ENCODE measurements at regions not wholly inside any gene's neighbourhood (a gene's known extent, or its start where the extent isn't known, plus 50 kb on each side); places are given as distances from the start of the nearest gene placed in this dataset.

- H3K36me3 ChIP-seq (ENCODE audit: control insufficient read depth, insufficient read depth, low read length) = no peaks in the 10 kb centered on the region
- no TSS peak for BruUV-seq (replicated peaks)
- H3K4me3 ChIP-seq (ENCODE audit: low read depth in 2 of 2, low read length in 2 of 2) = no peak overlapping the region
- in situ Hi-C loops (cut with HindIII; ENCODE audit: low pct_unique_long_range_greater_than_20kb, low sequenced_read_pairs) (no loop called here), intact Hi-C loops (cut with micrococcal nuclease; ENCODE audit: unreplicated experiment) (no loop called here)
- no peak overlapping the region for H3K27ac ChIP-seq (ENCODE audit: low read length)
- no peaks in the 10 kb centered on the region for H3K4me1 ChIP-seq (ENCODE audit: control insufficient read depth, insufficient read depth, low read length)
- H3K27me3 ChIP-seq (ENCODE audit: control insufficient read depth, insufficient read depth, low read length) = no peaks in the 10 kb centered on the region
- no peak for ATAC-seq
- DNase-seq (ENCODE audit: low read depth, low spot score) = no peak
- POLR2A ChIA-PET = no interaction called here
- CTCF ChIA-PET = no interaction called here
- H3K9me3 ChIP-seq (ENCODE audit: control insufficient read depth, insufficient read depth, low read depth, low read length) = no peaks in the 10 kb centered on the region
- TF ChIP-seq, protein P1, sequence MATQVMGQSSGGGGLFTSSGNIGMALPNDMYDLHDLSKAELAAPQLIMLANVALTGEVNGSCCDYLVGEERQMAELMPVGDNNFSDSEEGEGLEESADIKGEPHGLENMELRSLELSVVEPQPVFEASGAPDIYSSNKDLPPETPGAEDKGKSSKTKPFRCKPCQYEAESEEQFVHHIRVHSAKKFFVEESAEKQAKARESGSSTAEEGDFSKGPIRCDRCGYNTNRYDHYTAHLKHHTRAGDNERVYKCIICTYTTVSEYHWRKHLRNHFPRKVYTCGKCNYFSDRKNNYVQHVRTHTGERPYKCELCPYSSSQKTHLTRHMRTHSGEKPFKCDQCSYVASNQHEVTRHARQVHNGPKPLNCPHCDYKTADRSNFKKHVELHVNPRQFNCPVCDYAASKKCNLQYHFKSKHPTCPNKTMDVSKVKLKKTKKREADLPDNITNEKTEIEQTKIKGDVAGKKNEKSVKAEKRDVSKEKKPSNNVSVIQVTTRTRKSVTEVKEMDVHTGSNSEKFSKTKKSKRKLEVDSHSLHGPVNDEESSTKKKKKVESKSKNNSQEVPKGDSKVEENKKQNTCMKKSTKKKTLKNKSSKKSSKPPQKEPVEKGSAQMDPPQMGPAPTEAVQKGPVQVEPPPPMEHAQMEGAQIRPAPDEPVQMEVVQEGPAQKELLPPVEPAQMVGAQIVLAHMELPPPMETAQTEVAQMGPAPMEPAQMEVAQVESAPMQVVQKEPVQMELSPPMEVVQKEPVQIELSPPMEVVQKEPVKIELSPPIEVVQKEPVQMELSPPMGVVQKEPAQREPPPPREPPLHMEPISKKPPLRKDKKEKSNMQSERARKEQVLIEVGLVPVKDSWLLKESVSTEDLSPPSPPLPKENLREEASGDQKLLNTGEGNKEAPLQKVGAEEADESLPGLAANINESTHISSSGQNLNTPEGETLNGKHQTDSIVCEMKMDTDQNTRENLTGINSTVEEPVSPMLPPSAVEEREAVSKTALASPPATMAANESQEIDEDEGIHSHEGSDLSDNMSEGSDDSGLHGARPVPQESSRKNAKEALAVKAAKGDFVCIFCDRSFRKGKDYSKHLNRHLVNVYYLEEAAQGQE (IDR thresholded peaks at IDR 0.05; ENCODE audit: insufficient read depth in 1 of 2, low read depth in 2 of 2, low read length in 1 of 2) = no peak
- TF ChIP-seq SIN3A (IDR thresholded peaks at IDR 0.05; ENCODE audit: borderline replicate concordance, insufficient read depth, low read depth, low read length) (no peak), POLR2AphosphoS5 (IDR thresholded peaks at IDR 0.05; ENCODE audit: low read depth, low read length) (no peak)
- TF ChIP-seq, protein P2, sequence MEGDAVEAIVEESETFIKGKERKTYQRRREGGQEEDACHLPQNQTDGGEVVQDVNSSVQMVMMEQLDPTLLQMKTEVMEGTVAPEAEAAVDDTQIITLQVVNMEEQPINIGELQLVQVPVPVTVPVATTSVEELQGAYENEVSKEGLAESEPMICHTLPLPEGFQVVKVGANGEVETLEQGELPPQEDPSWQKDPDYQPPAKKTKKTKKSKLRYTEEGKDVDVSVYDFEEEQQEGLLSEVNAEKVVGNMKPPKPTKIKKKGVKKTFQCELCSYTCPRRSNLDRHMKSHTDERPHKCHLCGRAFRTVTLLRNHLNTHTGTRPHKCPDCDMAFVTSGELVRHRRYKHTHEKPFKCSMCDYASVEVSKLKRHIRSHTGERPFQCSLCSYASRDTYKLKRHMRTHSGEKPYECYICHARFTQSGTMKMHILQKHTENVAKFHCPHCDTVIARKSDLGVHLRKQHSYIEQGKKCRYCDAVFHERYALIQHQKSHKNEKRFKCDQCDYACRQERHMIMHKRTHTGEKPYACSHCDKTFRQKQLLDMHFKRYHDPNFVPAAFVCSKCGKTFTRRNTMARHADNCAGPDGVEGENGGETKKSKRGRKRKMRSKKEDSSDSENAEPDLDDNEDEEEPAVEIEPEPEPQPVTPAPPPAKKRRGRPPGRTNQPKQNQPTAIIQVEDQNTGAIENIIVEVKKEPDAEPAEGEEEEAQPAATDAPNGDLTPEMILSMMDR (IDR thresholded peaks at IDR 0.05) = no peak
Observed at GRCh38 chr3:80807577-80807976, 953.9 kb downstream of the GBE1 start.

- Histone ChIP-seq H3K27me3 (ENCODE audit: control insufficient read depth, insufficient read depth, low read length) (no peaks in the 10 kb centered on the region), H3K4me3 (ENCODE audit: low read depth in 2 of 2, low read length in 2 of 2) (no peak overlapping the region), H3K27ac (ENCODE audit: low read length) (no peak overlapping the region), H3K9me3 (ENCODE audit: control insufficient read depth, insufficient read depth, low read depth, low read length) (no peaks in the 10 kb centered on the region), H3K4me1 (ENCODE audit: control insufficient read depth, insufficient read depth, low read length) (no peaks in the 10 kb centered on the region), H3K36me3 (ENCODE audit: control insufficient read depth, insufficient read depth, low read length) (no peaks in the 10 kb centered on the region)
- TF ChIP-seq, protein P1 (IDR thresholded peaks at IDR 0.05; ENCODE audit: insufficient read depth in 1 of 2, low read depth in 2 of 2, low read length in 1 of 2) = no peak
- TF ChIP-seq SIN3A (IDR thresholded peaks at IDR 0.05; ENCODE audit: borderline replicate concordance, insufficient read depth, low read depth, low read length) = no peak
- TF ChIP-seq POLR2AphosphoS5 (IDR thresholded peaks at IDR 0.05; ENCODE audit: low read depth, low read length) = no peak
- TF ChIP-seq, protein P2 (IDR thresholded peaks at IDR 0.05) = no peak
- BruUV-seq (replicated peaks) = no TSS peak
- in situ Hi-C loops (cut with HindIII; ENCODE audit: low pct_unique_long_range_greater_than_20kb, low sequenced_read_pairs) (no loop called here), intact Hi-C loops (cut with micrococcal nuclease; ENCODE audit: unreplicated experiment) (no loop called here)
- POLR2A ChIA-PET = no interaction called here
- CTCF ChIA-PET = no interaction called here
- no peak for ATAC-seq
- no peak for DNase-seq (ENCODE audit: low read depth, low spot score)
Observed at GRCh38 chr3:80806673-80807072, 954.8 kb downstream of the GBE1 start.

All from Panc1 (cell line).